ENCODE measurements at regions not wholly inside any gene's neighbourhood (a gene's known extent, or its start where the extent isn't known, plus 50 kb on each side); places are given as distances from the start of the nearest gene placed in this dataset.

GRCh38 chr20:40771308-40771610 lies 82.2 kb upstream of the MAFB start:
- Histone ChIP-seq H3K27me3 (ENCODE audit: control insufficient read depth, insufficient read depth, low read length) (peaks cover 3% of the 10 kb centered on the region), H3K4me1 (ENCODE audit: control insufficient read depth, insufficient read depth, low read length, poor library complexity, severe bottlenecking) (no peaks in the 10 kb centered on the region), H3K36me3 (ENCODE audit: control insufficient read depth, insufficient read depth, low read length) (no peaks in the 10 kb centered on the region), H3K4me3 (ENCODE audit: low read depth, low read length) (no peak overlapping the region), H3K9me3 (ENCODE audit: control insufficient read depth in 2 of 2, low read length in 2 of 2) (no peaks in the 10 kb centered on the region), H3K27ac (ENCODE audit: insufficient read depth, low read length, poor library complexity, severe bottlenecking) (no peak overlapping the region)
- Mint-ChIP-seq H3K27me3 (peaks cover 5% of the 10 kb centered on the region), H3K4me1 (peaks cover 0 to 3% (median 0%) of the 10 kb centered on the region in 4 donors), H3K9me3 (peaks cover 0 to 2% (median 0%) of the 10 kb centered on the region in 7 donors), H3K36me3 (no peaks in the 10 kb centered on the region), H3K27ac (no peak overlapping the region), H3K4me3 (no peak overlapping the region)
- DNase-seq (no peak), ATAC-seq (ENCODE audit: low read depth in 2 of 2) (no peak)

- H3K27me3 ChIP-seq (ENCODE audit: control insufficient read depth, insufficient read depth, low read length), result peaks cover 3% of the 10 kb centered on the region
- Mint-ChIP-seq H3K4me1 (peaks cover 0 to 3% (median 0%) of the 10 kb centered on the region in 4 donors), H3K36me3 (no peaks in the 10 kb centered on the region), H3K27me3 (peaks cover 5% of the 10 kb centered on the region), H3K4me3 (no peak overlapping the region), H3K27ac (no peak overlapping the region), H3K9me3 (peaks cover 0 to 2% (median 0%) of the 10 kb centered on the region in 7 donors)
- no peak overlapping the region for H3K4me3 ChIP-seq (ENCODE audit: low read depth, low read length)
- no peaks in the 10 kb centered on the region for H3K9me3 ChIP-seq (ENCODE audit: control insufficient read depth in 2 of 2, low read length in 2 of 2)
- H3K27ac ChIP-seq (ENCODE audit: insufficient read depth, low read length, poor library complexity, severe bottlenecking), result no peak overlapping the region
- DNase-seq (no peak), ATAC-seq (ENCODE audit: low read depth in 2 of 2) (no peak)
- no peaks in the 10 kb centered on the region for H3K4me1 ChIP-seq (ENCODE audit: control insufficient read depth, insufficient read depth, low read length, poor library complexity, severe bottlenecking)
- no peaks in the 10 kb centered on the region for H3K36me3 ChIP-seq (ENCODE audit: control insufficient read depth, insufficient read depth, low read length)
Observed at GRCh38 chr20:40771848-40772511, 82.9 kb upstream of the MAFB start.

DNA sequence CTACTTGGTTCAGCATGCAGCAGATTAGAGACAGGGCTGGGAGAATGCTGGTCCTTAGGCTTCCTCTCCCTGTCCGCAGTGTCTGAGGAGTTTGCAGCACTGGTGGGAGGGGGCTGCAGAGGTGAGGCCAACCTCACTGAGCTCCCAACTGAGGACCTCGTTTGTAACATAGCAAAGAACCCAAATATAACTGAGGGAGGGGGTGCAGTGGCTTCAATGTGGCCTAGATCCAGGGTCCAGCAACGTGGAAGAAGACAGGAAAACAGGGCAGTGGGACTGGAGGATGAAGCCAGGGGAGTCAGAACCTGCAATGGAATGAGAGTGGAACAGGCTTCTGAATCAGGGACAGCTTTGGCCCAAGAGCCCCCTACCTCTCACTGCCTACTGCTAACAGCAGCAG lies 84.3 kb upstream of the MAFB start:
- H3K27ac Mint-ChIP-seq, result no peak overlapping the region
- H3K4me1 ChIP-seq (ENCODE audit: control insufficient read depth, insufficient read depth, low read length, poor library complexity, severe bottlenecking), result no peaks in the 10 kb centered on the region
- H3K27me3 ChIP-seq (ENCODE audit: control insufficient read depth, insufficient read depth, low read length), result peaks cover 3% of the 10 kb centered on the region
- peaks cover 0 to 3% (median 0%) of the 10 kb centered on the region in 4 donors for H3K4me1 Mint-ChIP-seq
- no peak overlapping the region for H3K27ac ChIP-seq (ENCODE audit: insufficient read depth, low read length, poor library complexity, severe bottlenecking)
- no peaks in the 10 kb centered on the region for H3K9me3 ChIP-seq (ENCODE audit: control insufficient read depth in 2 of 2, low read length in 2 of 2)
- peaks cover 5% of the 10 kb centered on the region for H3K27me3 Mint-ChIP-seq
- no peak overlapping the region for H3K4me3 ChIP-seq (ENCODE audit: low read depth, low read length)
- no peaks in the 10 kb centered on the region for H3K36me3 Mint-ChIP-seq
- no peak overlapping the region for H3K4me3 Mint-ChIP-seq
- H3K9me3 Mint-ChIP-seq, result peaks cover 0 to 2% (median 0%) of the 10 kb centered on the region in 7 donors
- DNase-seq (no peak), ATAC-seq (ENCODE audit: low read depth in 2 of 2) (no peak)
- H3K36me3 ChIP-seq (ENCODE audit: control insufficient read depth, insufficient read depth, low read length), result no peaks in the 10 kb centered on the region

DNA sequence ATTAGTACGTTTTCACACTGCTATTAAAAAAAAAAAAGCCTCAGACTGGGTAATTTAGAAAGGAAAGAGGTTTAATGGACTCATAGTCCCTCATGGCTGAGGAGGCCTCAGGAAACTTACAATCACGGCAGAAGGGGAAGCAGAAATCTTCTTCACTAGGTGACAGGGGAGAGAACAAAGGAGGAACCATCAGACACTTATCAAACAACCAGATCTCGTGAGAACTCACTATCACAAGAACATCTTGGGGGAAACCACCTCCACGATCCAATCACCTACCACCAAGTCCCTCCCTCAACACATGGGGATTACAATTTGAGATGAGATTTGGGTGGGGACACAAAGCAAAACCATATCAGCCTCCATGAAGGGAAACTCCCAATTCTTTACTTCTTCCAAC lies 85.2 kb upstream of the MAFB start:
- H3K9me3 ChIP-seq (ENCODE audit: control insufficient read depth in 2 of 2, low read length in 2 of 2), result no peaks in the 10 kb centered on the region
- DNase-seq, result no peak
- H3K4me3 ChIP-seq (ENCODE audit: low read depth, low read length), result no peak overlapping the region
- H3K36me3 Mint-ChIP-seq, result no peaks in the 10 kb centered on the region
- peaks cover 0 to 2% (median 0%) of the 10 kb centered on the region in 7 donors for H3K9me3 Mint-ChIP-seq
- H3K4me3 Mint-ChIP-seq, result no peak overlapping the region
- H3K36me3 ChIP-seq (ENCODE audit: control insufficient read depth, insufficient read depth, low read length), result no peaks in the 10 kb centered on the region
- ATAC-seq (ENCODE audit: low read depth in 2 of 2), result no peak
- H3K4me1 Mint-ChIP-seq, result peaks cover 0 to 3% (median 0%) of the 10 kb centered on the region in 4 donors
- H3K27me3 Mint-ChIP-seq, result peaks cover 5% of the 10 kb centered on the region
- peaks cover 3% of the 10 kb centered on the region for H3K27me3 ChIP-seq (ENCODE audit: control insufficient read depth, insufficient read depth, low read length)
- H3K4me1 ChIP-seq (ENCODE audit: control insufficient read depth, insufficient read depth, low read length, poor library complexity, severe bottlenecking), result no peaks in the 10 kb centered on the region
- H3K27ac Mint-ChIP-seq, result no peak overlapping the region
- no peak overlapping the region for H3K27ac ChIP-seq (ENCODE audit: insufficient read depth, low read length, poor library complexity, severe bottlenecking)

- ATAC-seq (ENCODE audit: low read depth in 2 of 2) (no peak), DNase-seq (no peak)
- no peaks in the 10 kb centered on the region for H3K9me3 ChIP-seq (ENCODE audit: control insufficient read depth in 2 of 2, low read length in 2 of 2)
- peaks cover 0 to 3% (median 0%) of the 10 kb centered on the region in 4 donors for H3K4me1 Mint-ChIP-seq
- peaks cover under 1% of the 10 kb centered on the region for H3K27me3 Mint-ChIP-seq
- H3K27ac ChIP-seq (ENCODE audit: insufficient read depth, low read length, poor library complexity, severe bottlenecking), result no peak overlapping the region
- H3K36me3 ChIP-seq (ENCODE audit: control insufficient read depth, insufficient read depth, low read length), result no peaks in the 10 kb centered on the region
- H3K27ac Mint-ChIP-seq, result no peak overlapping the region
- peaks cover 0 to 2% (median 0%) of the 10 kb centered on the region in 7 donors for H3K9me3 Mint-ChIP-seq
- H3K36me3 Mint-ChIP-seq, result no peaks in the 10 kb centered on the region
- H3K4me1 ChIP-seq (ENCODE audit: control insufficient read depth, insufficient read depth, low read length, poor library complexity, severe bottlenecking), result no peaks in the 10 kb centered on the region
- H3K4me3 Mint-ChIP-seq, result no peak overlapping the region
- no peak overlapping the region for H3K4me3 ChIP-seq (ENCODE audit: low read depth, low read length)
- H3K27me3 ChIP-seq (ENCODE audit: control insufficient read depth, insufficient read depth, low read length), result no peaks in the 10 kb centered on the region
Observed at GRCh38 chr20:40775561-40776146, 86.6 kb upstream of the MAFB start.

DNA sequence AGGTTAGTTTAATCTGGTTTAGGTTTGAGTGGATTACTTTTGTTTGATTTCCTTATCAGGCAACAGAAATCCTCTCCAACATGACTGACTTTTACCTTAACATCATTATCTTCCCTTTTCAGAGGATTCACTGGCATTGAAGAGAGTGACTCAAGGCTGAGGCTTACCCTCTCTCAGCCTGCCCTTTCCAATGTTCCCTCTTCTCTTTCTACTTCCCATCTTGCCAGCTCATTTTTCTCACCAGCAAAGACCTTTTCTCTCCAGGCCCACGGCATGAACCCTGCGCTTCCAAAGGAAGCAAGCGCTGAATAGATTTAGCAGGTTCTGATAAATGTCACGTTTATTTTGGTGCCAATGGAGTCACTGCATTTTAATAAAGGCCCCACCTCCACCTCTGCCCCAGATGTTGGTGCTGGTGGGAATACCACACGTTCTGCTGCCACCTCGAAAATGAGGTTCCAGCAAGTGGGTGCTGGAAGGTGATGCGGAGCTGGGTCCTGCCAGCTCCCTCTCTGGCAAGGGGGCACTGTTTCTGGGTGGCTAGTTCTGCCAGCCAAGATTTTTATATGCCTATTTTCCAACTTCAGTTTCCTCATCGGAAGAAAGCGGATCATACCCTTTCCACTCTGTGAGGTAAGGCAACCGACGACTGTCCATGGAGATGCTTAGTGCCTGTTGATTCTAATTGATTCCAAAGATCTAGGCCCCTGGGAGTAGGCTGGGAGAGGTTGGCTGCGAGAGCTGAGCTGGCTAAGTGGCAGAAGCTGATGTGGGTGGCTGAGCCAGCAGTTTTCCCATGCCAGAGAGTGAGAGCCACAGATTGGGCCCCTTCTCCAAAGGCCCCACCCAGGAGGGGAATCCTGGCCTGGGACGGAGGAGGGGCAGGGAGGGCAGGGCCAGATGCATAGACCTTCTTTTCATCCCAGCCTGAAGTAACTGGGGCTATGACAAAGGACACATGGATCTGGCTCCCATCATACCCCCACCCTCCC lies 87.7 kb upstream of the MAFB start:
- Mint-ChIP-seq H3K4me3 (no peak overlapping the region), H3K36me3 (no peaks in the 10 kb centered on the region), H3K4me1 (peaks cover 0 to 3% (median 0%) of the 10 kb centered on the region in 4 donors), H3K9me3 (peaks cover 0 to 2% (median 0%) of the 10 kb centered on the region in 7 donors), H3K27me3 (no peaks in the 10 kb centered on the region), H3K27ac (no peak overlapping the region)
- Histone ChIP-seq H3K27me3 (ENCODE audit: control insufficient read depth, insufficient read depth, low read length) (no peaks in the 10 kb centered on the region), H3K36me3 (ENCODE audit: control insufficient read depth, insufficient read depth, low read length) (no peaks in the 10 kb centered on the region), H3K27ac (ENCODE audit: insufficient read depth, low read length, poor library complexity, severe bottlenecking) (no peak overlapping the region), H3K4me1 (ENCODE audit: control insufficient read depth, insufficient read depth, low read length, poor library complexity, severe bottlenecking) (no peaks in the 10 kb centered on the region), H3K4me3 (ENCODE audit: low read depth, low read length) (no peak overlapping the region), H3K9me3 (ENCODE audit: control insufficient read depth in 2 of 2, low read length in 2 of 2) (no peaks in the 10 kb centered on the region)
- DNase-seq (no peak), ATAC-seq (ENCODE audit: low read depth in 2 of 2) (no peak)

GRCh38 chr20:40777653-40778052 lies 88.6 kb upstream of the MAFB start:
- Mint-ChIP-seq H3K27ac (no peak overlapping the region), H3K4me1 (peaks cover 0 to 3% (median 0%) of the 10 kb centered on the region in 4 donors), H3K27me3 (no peaks in the 10 kb centered on the region), H3K36me3 (no peaks in the 10 kb centered on the region), H3K4me3 (no peak overlapping the region), H3K9me3 (peaks cover 0 to 2% (median 0%) of the 10 kb centered on the region in 7 donors)
- DNase-seq, result no peak
- ATAC-seq (ENCODE audit: low read depth in 2 of 2), result no peak
- no peaks in the 10 kb centered on the region for H3K4me1 ChIP-seq (ENCODE audit: control insufficient read depth, insufficient read depth, low read length, poor library complexity, severe bottlenecking)
- no peak overlapping the region for H3K27ac ChIP-seq (ENCODE audit: insufficient read depth, low read length, poor library complexity, severe bottlenecking)
- no peaks in the 10 kb centered on the region for H3K36me3 ChIP-seq (ENCODE audit: control insufficient read depth, insufficient read depth, low read length)
- H3K27me3 ChIP-seq (ENCODE audit: control insufficient read depth, insufficient read depth, low read length), result no peaks in the 10 kb centered on the region
- no peak overlapping the region for H3K4me3 ChIP-seq (ENCODE audit: low read depth, low read length)
- no peaks in the 10 kb centered on the region for H3K9me3 ChIP-seq (ENCODE audit: control insufficient read depth in 2 of 2, low read length in 2 of 2)

Measured in CD4-positive, CD25-positive, alpha-beta regulatory T cell (primary cell).